Loucy (cell line): ENCODE measurements at regions not wholly inside any gene's neighbourhood (a gene's known extent, or its start where the extent isn't known, plus 50 kb on each side); places are given as distances from the start of the nearest gene placed in this dataset.

Source experiments
- H2AFZ ChIP-seq: fragments of 200-600 bp; sonication (generic); 2 replicates; pipeline ENCODE4 v1.6.0; 2016; ENCODE audit warnings: antibody characterized with exemption, mild to moderate bottlenecking, low read length, moderate library complexity
- H3F3A ChIP-seq: fragments of 200-600 bp; 2 replicates; pipeline ENCODE4 v1.6.0; 2016; ENCODE audit warnings: antibody characterized with exemption, low read depth, mild to moderate bottlenecking
- H3K27me3 ChIP-seq: fragments of 200-600 bp; sonication (generic); 2 replicates; pipeline ENCODE4 v1.6.1; 2014; ENCODE audit warnings: low read length, mild to moderate bottlenecking; ENCODE audit not compliant: insufficient read depth, poor library complexity, severe bottlenecking
- H3K36me3 ChIP-seq: fragments of 200-600 bp; sonication (generic); 2 replicates; pipeline ENCODE4 v1.6.1; 2016; ENCODE audit warnings: low read length; ENCODE audit not compliant: insufficient read depth
- H3K4me1 ChIP-seq: fragments of 200-600 bp; sonication (generic); 2 replicates; pipeline ENCODE4 v1.5.1; 2014; ENCODE audit warnings: low read length, mild to moderate bottlenecking; ENCODE audit not compliant: insufficient read depth, poor library complexity, severe bottlenecking
- H3K4me2 ChIP-seq: fragments of 200-600 bp; sonication (generic); 2 replicates; pipeline ENCODE4 v1.6.0; 2014; ENCODE audit warnings: antibody characterized with exemption, low read length, low read depth, mild to moderate bottlenecking; ENCODE audit not compliant: poor library complexity, severe bottlenecking
- H3K4me3 ChIP-seq: fragments of 200-600 bp; sonication (generic); 2 replicates; pipeline ENCODE4 v1.5.1; 2014; ENCODE audit warnings: low read length, mild to moderate bottlenecking, mixed read lengths; ENCODE audit not compliant: poor library complexity, severe bottlenecking
- H3K79me2 ChIP-seq: fragments of 200-600 bp; sonication (generic); 2 replicates; pipeline ENCODE4 v1.6.1; 2014; ENCODE audit warnings: low read length; ENCODE audit not compliant: insufficient read depth
- H3K9ac ChIP-seq: fragments of 200-600 bp; sonication (generic); 2 replicates; pipeline ENCODE4 v1.6.0; 2014; ENCODE audit warnings: mild to moderate bottlenecking, low read depth, low read length, moderate library complexity; ENCODE audit not compliant: poor library complexity, severe bottlenecking
- H3K9me2 ChIP-seq: fragments of 200-600 bp; sonication (generic); replicated peaks from 2 replicates; pipeline ENCODE4 v1.6.1; 2016; ENCODE audit warnings: low read depth, low read length, mixed read lengths
- H3K9me3 ChIP-seq: fragments of 200-600 bp; sonication (generic); 2 replicates; pipeline ENCODE4 v1.6.1; 2014; ENCODE audit warnings: mild to moderate bottlenecking, antibody characterized with exemption, low read length, low read depth; ENCODE audit not compliant: insufficient read depth
- H4K20me1 ChIP-seq: fragments of 200-600 bp; sonication (generic); 2 replicates; pipeline ENCODE4 v1.6.0; 2014; ENCODE audit warnings: antibody characterized with exemption, low read length, mild to moderate bottlenecking; ENCODE audit not compliant: insufficient read depth, poor library complexity, severe bottlenecking
- CTCF ChIP-seq: fragments of 200-600 bp; sonication (generic); conservative IDR thresholded peaks from 2 replicates; pipeline ENCODE4 v1.5.1; 2014; ENCODE audit warnings: mild to moderate bottlenecking, antibody characterized with exemption, low read length
- EZH2phosphoT487 ChIP-seq: fragments of 200-600 bp; IDR thresholded peaks from 2 replicates; pipeline ENCODE4 v1.6.1; 2018; ENCODE audit warnings: antibody characterized with exemption, mild to moderate bottlenecking, moderate library complexity, borderline replicate concordance

- H2AFZ ChIP-seq = no peak overlapping the region
These were observed 499.5 kb upstream of the BRINP1 start for GRCh38 chr9:119868694-119869093.

GRCh38 chr9:119861842-119862241 lies 492.6 kb upstream of the BRINP1 start:
- Histone ChIP-seq H3K9ac (no peak overlapping the region), H3K4me2 (no peak overlapping the region)
- TF ChIP-seq EZH2phosphoT487 (no peak), CTCF (no peak)

More at GRCh38 chr9:119868694-119869093, 499.5 kb upstream of the BRINP1 start:
- no peaks in the 10 kb centered on the region for H3F3A ChIP-seq
- no peaks in the 10 kb centered on the region for H3K79me2 ChIP-seq
- H3K9me3 ChIP-seq = no peaks in the 10 kb centered on the region
- no peak overlapping the region for H3K4me2 ChIP-seq
- H3K9me2 ChIP-seq = no peaks in the 10 kb centered on the region
- TF ChIP-seq CTCF = no peak
- TF ChIP-seq EZH2phosphoT487 = no peak
- H4K20me1 ChIP-seq = no peaks in the 10 kb centered on the region
- H3K4me1 ChIP-seq = no peaks in the 10 kb centered on the region
- H3K9ac ChIP-seq = no peak overlapping the region
- H3K27me3 ChIP-seq = no peaks in the 10 kb centered on the region
- no peaks in the 10 kb centered on the region for H3K36me3 ChIP-seq
- H3K4me3 ChIP-seq = no peak overlapping the region

GRCh38 chr9:119859128-119859527 lies 489.9 kb upstream of the BRINP1 start:
- no peak overlapping the region for H3K4me3 ChIP-seq
- no peaks in the 10 kb centered on the region for H3K9me2 ChIP-seq
- no peaks in the 10 kb centered on the region for H3K36me3 ChIP-seq
- no peaks in the 10 kb centered on the region for H3K79me2 ChIP-seq
- H3K27me3 ChIP-seq = no peaks in the 10 kb centered on the region
- H3K4me1 ChIP-seq = no peaks in the 10 kb centered on the region
- H3K4me2 ChIP-seq = no peak overlapping the region
- no peak overlapping the region for H2AFZ ChIP-seq
- TF ChIP-seq CTCF (no peak), EZH2phosphoT487 (no peak)
- H4K20me1 ChIP-seq = no peaks in the 10 kb centered on the region
- H3F3A ChIP-seq = no peaks in the 10 kb centered on the region
- H3K9ac ChIP-seq = no peak overlapping the region
- H3K9me3 ChIP-seq = no peaks in the 10 kb centered on the region

More at GRCh38 chr9:119861842-119862241, 492.6 kb upstream of the BRINP1 start:
- Histone ChIP-seq H3F3A (no peaks in the 10 kb centered on the region), H3K36me3 (no peaks in the 10 kb centered on the region), H3K9me2 (no peaks in the 10 kb centered on the region), H3K4me1 (no peaks in the 10 kb centered on the region), H3K4me3 (no peak overlapping the region), H4K20me1 (no peaks in the 10 kb centered on the region), H3K27me3 (no peaks in the 10 kb centered on the region), H3K9me3 (no peaks in the 10 kb centered on the region), H2AFZ (no peak overlapping the region), H3K79me2 (no peaks in the 10 kb centered on the region)
